ENCODE measurements at regions not wholly inside any gene's neighbourhood (a gene's known extent, or its start where the extent isn't known, plus 50 kb on each side); places are given as distances from the start of the nearest gene placed in this dataset.
A peak's percentile ranks its signal among the peaks of the same experiment; 100 is the strongest.
"Not testable (repeated sequence)": the region's sequence is repeated elsewhere in the genome, so short reads cannot be mapped to it uniquely, and the experiment has no call there.

DNA sequence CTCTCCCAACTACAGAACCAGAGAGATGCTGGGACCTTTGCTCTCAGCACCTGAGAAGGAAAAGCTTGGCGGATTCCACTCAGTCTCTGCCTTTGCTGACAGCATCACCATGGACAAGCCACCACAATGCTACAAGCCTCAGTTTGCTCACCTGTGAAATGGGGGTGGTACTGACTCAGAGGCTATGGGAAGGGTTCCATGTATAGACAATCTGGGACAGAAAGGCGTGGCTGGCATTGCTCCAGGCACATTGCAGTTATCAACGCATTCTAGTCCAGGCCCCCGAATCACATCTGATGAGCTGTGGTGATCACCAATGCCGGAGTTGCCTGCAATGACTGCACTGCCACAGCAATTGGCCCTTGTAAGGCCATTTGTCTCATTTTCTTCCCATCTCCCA lies 72.6 kb downstream of the ISX start:
- no peak for DNase-seq

DNA sequence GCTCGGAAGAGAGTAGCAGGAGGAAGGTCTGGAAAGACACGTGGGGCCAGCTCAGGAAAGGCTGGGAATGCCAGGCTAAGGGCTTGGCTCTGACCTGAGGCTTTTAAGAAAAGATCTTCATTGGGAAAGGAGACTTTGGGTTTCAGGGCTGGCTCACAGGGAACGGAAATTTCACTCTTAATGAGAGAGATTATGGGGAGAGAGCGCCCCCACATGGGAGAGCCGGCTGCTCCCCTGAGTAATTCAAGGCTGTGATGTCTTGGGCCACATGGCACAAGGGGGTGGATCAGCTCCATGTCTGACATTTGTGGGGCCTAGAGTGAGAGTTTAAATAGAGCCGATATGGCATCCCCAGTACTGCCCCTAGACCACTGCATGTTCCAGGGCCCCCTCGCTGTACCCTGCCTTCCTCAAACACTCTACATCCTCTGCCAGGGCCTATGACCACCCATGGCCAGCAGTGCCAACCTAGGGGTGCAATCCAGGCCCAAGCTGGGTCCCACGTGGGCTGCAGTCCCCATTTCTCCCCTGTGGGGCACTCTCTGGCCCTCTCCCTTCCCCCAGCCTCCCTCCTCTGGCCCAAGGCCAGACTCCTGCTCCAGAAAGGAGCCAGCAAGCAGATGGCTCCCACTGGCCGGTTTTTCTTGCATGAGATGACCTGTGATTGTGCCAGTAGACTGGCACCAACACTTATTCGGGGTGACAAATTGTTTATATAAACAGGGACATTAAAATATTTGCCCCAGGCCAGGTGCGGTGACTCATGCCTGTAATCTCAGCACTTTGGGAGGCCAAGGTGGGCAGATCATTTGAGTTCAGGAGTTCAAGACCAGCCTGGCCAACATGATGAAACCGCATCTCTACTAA lies 75.2 kb downstream of the ISX start:
- DNase-seq: no peak

DNA sequence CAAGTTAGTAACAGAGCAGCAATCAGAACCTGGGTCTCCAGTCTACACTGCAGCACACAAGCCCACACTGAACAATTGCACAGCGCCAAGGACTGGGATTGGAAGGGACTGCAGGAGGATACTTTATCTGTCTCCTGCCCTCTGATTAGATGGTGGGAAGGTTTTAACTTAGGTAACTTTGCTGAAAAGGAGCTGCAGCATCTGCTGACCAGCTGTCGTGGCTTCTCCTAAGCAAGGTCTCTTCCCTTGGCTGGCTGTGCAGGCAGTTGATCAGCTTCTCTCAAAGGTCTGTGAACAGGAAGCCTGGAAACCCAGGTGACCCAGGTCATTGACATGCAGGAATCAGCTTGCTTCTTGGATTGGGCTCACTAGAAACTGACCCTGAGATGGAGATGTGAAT lies 82.4 kb downstream of the ISX start:
- no peak for DNase-seq

DNA sequence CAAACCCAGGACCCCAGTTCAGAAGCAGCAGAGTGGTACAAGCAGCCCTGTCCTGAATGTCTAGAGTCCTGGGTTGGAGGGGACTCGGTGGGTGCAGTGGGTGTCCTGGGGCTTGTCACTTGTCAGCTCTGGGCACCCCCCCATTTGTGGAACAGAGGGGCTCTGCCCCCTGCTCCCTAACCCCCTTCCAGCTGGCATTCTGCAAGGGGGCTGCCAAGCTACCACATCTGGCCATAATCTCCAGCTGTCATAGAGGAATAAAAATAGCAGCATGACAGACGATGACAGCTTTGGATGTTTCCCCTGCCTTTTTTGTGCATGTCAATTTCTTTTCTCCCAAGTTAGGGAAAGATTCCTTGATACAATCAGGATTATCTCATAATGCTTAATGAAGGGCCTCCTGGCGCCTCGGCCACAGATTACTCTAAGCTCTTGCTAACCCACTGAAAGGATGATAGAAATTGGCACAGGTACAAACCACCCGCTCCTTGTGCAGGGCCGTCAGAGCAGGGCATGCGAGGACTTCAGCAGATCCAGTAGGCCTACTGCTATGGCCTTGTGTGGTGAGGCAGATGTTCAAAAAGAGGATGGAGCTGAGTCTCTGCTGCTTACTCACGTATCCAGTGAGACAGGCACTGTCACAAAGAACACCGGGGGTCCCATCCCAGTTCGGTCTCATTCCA lies 83.0 kb downstream of the ISX start:
- DNase-seq: no peak

DNA sequence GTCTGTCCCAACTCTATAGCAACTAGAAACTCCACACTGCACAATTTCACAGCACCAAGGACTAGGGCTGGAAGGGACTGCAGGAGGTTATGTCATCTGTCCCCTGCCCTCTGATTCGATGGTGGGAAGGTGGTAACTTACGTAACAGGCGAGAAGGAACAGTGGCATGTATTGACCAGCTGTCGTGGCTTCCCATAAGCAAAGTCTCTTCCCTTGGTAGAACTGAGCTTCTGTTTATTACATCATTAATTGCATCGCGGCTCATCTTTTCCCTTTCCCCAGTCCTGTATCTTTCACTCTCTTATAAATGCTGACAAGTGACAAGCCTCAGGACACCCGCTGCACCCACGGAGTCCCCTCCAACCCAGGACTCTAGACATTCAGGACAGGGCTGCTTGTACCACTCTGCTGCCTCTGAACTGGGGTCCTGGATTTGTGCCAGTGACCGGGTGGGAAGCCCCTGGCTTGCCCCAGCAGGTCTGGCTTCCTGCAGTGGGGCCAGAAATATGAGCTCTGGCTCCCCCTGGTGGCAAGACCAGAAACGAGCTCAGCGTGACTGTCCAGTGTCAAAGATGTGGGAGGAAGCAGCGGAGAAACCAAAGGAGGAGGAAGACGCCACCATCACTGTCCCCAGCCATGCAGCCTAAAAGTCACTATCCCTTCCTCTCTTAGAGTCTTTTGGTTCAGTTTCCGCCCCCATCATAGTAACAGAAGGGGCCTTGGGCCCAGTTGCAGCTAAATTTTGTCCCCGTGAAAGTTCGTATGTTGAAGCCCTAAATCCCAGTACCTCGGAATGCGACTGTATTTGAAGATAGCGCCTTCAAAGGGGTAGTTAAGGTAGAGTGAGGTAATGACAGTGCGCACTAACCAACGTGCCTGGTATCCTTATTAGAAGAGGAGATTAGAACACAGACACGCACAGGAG lies 84.5 kb downstream of the ISX start:
- peak; percentile 86 for DNase-seq

DNA sequence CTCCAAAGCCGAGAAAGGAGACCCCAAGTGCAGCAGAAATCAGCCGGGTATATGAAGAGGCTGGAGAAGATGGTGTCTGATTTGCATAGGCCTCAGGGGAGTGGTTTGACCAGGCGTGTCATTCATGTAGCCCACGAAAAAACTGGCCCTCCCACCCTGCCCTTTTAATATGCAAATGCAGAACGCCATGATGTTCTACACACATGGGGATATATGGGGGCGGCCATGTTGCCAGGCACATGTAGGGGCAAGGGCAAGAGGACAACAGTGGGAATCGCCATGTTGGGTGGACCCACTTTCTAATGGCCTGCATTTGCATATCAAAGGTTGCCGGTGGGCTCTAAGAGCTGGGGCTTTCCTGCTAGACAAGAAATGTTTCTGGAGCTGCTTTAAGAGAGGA lies 86.4 kb downstream of the ISX start:
- no peak for DNase-seq

DNA sequence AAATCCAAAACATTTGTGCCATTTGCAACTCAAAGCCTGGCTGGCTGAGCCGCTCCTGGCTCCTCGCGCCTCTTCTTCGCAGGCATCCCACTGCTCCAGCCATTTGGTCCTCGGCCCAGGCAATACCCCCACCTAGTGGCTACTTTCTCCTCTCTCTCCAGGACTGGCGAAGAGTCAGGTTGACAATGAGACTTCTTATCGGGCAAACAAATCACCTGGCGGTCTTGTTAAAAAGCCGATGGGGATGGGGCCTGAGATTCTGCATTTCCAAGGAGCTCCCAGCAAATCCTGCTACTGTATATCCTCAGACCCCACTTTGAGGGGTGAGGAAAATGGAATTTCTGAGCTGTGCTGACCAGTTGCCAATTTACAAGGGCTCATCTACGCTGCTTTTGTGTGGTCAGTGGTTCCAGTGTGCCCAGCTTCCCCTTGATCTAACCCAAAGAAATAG lies 89.0 kb downstream of the ISX start:
- peak; percentile 86 for DNase-seq

DNA sequence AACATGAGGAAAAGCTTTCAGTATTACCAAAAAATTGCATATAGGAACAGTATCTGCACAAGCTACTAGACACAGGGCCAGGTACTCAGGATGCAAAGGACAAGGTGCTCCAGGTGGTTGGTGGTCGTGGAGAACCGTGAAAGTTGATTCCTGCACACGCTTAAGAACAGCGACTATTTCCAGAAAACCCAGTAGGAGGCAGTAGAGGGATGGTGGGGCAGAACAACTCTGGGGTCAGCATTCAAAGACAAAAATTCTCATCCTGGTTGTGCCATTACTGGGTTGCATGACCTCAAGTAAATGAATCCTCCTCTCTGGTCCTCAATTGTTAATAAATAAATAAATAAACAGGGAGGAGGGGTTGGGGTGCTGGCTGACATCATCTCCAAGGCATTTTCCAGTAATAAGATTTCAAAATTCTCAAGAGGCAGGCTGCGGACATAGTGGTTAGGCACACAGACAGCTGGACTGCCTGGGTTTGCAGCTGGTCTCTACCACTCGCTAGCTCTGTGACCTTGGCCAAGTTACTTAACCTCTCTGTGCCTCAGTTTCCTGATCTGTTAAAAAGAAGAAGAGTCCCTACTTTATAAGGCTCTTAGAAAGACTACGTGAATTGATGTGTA lies 89.6 kb downstream of the ISX start:
- DNase-seq: no peak

DNA sequence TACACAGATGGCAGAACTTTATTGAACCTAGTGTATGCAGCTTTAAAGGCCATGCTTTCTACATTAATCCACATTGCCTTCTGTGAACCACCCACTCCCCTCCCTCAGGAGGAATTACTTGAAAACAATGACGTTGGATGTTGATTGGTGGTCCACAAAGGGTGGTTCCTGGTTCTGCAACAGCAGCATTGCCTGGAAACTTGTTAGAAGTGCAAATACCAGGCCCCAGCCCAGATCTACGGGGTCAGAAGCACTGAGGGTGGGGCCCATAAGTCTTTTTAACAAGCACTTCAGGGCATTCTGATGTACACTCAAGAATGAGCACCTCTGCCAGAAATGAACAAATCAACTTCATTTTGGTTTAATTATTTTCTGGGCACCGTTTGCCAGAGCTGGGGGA lies 91.0 kb downstream of the ISX start:
- no peak for DNase-seq

DNA sequence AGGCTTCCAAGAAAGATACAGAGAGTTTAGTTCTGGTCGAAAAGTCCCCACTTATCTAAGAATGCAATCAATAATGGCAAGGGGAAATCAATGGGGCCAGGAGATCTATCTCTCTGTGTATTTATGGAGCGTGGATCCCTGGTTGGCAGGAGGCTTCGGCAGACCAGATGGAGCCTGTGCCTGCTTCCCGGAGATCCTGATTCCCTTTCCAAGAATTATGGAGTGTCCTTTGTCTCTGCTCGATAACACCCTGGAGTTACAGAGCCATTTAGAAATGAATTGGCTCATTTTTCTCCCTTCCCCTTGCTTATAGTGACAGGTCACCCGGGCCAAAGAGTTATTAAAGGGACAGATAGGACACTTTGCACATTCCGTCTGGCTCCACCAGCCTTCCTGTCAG lies 92.4 kb downstream of the ISX start:
- no peak for DNase-seq

DNA sequence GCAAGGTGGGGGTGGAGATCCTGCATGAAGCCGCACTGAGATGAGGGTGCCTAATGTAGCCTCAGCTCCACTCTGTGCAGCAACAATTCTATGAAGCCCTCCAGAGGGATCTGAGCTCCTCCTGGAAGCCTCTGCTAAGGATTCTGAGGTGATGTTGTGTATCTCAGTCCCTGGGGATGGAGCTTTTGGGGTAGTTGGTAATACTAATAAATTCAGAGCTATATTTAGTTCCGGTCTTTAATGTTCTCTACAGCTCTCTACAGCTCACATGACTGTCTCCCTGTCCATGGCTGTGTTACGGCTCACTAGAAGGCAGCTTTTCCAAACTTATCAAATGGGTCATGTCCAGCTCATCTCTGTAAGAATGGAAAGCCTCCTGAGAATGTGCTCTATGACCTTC lies 93.4 kb downstream of the ISX start:
- DNase-seq: no peak

DNA sequence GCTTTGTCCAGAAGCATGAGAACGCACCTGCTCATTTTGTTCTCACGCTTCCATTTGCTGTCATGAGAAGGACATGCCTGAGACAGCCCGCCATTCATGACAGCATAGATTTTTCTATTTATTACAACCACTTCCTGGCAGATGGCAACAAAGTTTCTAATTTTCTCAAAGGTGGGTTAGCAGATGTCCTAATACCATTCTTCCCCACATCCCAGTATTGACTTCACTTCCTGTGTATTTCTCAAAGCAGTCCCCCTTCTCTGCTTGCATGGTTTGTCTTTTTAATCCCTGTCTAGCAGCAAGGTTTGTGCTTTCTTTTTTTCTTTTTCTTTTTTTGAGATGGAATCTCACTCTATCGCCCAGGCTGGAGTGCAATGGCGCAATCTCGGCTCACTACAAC lies 94.3 kb downstream of the ISX start:
- no peak for DNase-seq

DNA sequence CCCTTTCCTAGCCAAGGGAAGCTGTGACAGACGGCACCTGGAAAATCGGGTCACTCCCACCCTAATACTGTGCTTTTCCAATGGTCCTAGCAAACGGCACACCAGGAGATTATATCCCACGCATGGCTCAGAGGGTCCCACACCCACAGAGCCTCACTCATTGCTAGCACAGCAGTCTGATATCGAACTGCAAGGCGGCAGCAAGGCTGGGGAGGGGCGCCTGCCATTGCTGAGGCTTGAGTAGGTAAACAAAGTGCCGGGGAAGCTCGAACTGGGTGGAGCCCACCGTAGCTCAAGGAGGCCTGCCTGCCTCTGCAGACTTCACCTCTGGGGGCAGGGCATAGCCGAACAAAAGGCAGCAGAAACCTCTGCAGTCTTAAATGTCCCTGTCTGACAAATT lies 91.4 kb upstream of the HMGXB4 start:
- not testable (repeated sequence) for DNase-seq

DNA sequence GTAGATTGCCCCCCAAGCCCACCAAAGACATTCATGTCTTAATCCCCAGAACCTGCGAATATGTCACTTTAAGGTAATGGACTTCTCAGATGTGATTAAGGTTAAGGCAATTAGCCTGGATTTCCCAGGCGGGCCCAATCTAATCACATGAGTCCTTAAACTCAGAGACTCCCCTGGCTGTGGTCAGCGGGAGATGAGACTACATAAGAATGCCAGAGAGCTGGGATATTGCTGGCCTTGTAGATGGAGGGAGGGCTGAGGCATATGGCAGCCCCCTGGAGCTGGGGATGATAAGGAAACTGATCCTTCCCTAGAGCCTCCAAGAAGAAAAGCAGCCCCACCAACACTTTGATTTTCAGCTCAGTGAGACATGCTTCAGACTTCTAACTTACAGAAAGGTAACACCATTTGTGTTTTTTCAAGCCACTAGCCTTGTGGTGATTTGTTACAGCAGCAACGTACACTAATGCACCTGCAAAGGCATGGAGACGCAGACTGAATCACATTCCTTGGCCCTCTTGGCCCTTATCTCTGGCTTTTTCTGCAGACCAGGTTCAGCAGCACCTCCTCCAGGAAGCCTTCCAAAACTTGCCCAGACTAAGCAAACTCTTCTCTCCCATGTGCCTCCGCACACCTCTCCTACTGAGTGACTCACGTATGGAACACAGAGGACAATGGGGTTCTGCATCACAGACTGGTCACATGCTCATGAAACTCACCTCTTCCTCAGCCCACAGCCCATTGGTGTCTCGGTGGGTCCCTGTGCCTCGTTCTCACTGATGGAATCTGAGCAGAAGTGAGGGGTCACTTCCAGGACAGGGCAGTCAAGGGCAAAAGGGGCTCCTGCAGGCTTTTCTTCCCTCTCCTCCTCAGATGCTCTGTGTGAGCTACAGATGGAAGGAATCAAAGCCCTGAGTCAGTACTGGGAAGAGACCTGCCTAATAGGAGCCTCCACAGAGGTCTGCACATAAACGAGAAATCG lies 86.3 kb upstream of the HMGXB4 start:
- no peak for DNase-seq

DNA sequence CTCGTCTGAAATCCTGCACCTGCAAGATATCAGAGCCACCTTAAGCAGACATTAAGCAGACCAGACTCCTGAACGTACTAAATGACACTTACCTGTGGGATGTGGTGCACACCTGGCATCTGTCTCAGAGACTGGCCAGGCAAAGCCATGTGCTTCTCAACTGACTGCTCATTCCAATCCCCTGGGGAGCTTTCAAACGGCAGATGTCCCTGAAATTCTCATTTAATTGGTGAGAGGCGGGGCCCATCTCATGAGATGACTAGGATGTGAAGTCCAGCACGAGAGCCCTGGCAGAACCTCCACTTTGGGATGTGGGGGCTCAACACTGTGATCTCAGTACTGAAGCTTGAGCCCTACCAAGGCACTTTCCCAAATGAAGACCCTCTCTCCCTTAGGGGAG lies 84.9 kb upstream of the HMGXB4 start:
- peak; percentile 16 for DNase-seq

DNA sequence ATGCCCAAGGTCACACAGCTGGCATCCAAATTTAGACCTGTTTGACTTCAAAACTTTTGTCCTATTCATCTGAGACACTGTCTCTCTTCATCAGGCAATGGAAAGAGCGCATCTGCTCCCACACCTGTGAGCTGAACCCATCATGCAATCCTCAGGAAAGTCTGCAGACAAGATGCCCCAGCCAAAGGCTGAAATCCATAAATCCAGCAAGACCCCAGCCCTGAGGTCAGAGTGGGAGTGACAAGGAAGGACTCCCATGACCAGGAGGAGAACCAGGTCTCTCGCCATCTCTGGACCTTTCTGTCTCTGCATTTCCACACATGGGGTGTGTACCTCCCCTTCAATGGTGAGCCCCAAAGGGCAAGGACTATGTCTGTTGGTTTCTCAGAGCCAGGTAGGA lies 83.6 kb upstream of the HMGXB4 start:
- DNase-seq: no peak

DNA sequence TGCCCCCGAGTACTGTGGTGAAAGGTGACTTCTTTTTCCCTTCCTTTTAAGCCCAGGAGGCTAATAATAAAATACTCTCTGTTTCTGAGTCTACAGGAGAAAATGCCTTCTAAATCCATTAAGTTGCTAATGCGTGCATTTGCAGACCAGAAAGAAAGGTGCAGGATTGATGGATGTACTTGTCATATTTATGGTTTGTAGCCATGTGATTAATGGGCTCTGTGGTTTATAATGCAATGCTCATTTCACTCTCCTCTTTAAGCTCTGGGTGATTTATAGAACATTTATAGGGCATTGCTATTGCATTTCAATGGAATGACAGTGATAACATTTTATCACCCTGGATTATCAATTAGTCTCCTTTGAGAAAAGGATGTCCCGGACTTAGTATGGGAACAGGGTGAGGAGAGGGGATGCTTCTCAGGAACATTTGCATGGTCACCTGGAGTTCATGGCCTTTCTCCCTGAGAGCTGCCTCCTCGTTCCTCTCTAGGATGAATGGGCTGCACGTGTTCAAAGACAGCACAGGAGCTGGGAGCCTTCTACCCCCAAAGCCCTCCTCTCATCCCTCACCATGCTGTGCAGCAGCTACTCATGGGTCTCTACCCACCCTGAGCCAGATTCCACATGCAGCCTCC lies 82.8 kb upstream of the HMGXB4 start:
- no peak for DNase-seq

DNA sequence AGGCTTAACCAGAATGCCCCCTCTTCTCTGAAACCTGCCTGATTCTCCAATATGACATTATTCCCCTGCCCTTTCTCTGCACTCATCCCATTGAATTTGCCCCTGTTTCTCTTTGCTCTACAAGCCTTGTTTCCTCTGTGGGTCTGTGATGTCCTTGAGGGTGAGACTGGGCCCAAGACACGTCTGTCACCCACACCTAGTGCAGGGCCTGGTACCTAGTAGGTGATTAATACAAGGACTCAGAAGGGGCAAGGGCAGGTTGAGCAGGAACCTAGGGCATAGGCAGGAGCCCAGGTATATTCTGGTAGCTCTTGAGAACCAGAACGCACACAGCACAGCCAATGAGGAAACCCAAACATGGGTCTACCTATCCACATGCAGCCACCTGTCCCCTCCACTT lies 81.9 kb upstream of the HMGXB4 start:
- DNase-seq: no peak

DNA sequence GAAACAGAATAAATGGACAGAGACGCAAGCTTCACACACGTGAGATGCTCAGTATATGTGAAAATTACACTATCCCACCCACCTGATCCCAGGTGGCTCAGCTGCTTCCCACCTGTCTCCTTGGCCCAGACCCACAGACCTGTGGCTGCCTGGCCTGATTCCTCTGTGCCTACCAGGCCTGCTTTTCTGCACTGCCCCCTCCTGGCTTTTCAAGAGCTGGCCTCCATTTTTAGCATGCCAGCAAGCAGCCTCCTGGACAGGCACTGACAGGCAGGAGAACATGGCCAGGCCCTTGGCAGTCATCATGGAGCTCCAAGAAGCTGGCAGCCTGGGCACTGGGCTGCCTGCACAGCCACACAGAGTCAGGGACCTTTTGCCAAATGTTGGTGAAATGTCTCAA lies 79.5 kb upstream of the HMGXB4 start:
- no peak for DNase-seq

DNA sequence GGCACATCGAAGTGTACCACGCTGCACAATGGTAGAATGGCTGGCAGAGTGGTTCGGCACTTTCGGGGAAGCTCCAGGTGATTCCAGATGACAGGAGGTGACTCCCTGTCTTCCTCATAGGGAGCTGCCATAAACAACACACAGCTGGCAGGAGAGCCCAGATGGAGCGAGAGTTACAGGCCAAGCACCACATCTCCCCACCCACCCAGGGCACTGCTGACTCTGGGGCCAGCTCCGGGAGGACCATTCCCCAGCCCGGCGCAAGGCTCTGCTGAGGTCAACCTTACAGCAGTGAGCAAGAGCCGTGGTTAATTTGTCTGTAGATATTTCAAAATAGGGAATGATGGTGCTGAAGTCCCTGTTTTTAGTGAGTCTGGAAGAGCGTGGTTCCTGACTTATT lies 78.8 kb upstream of the HMGXB4 start:
- DNase-seq: no peak

DNA sequence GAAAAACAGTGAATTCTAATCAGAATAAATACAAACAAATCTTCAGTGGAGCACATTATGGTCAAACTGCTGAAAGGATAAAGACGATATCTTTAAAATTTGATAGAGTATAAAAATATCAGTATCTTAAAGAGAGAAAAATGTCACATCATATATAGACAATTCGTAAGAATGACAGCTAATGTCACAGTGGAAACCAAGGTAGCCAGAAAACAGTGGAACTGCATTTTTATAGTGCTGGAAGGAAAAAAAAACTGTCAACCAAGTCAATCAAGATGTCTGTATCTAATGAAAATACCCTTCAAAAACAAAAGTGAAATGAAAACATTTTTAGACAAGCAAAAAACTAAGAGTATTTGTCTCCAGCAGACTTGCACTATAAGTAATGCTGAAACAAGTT lies 73.4 kb upstream of the HMGXB4 start:
- DNase-seq: no peak

All from eye (tissue), 1 donor.